NCI-H2171 treated with DMSO at 0.1 percent for 48 hours (cell line): ENCODE measurements at regions not wholly inside any gene's neighbourhood (a gene's known extent, or its start where the extent isn't known, plus 50 kb on each side); places are given as distances from the start of the nearest gene placed in this dataset.

ENCODE experiments used
- DNase-seq: peaks from one replicate; lab custom pipeline; 2025; lab: John Stamatoyannopoulos, UW

GRCh38 chr10:88129013-88129412, 265.6 kb downstream of the PTEN start:
- DNase-seq = no peak

GRCh38 chr10:88130912-88131311, 267.5 kb downstream of the PTEN start:
- DNase-seq = no peak

- peak; percentile 13 for DNase-seq
These were observed 268.2 kb downstream of the PTEN start for GRCh38 chr10:88131511-88132139.

- no peak for DNase-seq
These were observed 273.3 kb downstream of the PTEN start for GRCh38 chr10:88136712-88137111.

GRCh38 chr10:88138319-88138848, 275.0 kb downstream of the PTEN start:
- DNase-seq = no peak

- no peak for DNase-seq
These were observed 283.8 kb downstream of the PTEN start for GRCh38 chr10:88147000-88147798.

GRCh38 chr10:88149906-88150305, 286.5 kb downstream of the PTEN start:
- no peak for DNase-seq

GRCh38 chr10:88150339-88150738, 286.9 kb downstream of the PTEN start:
- no peak for DNase-seq

- no peak for DNase-seq
These were observed 289.3 kb downstream of the PTEN start for GRCh38 chr10:88152728-88153133.

- no peak for DNase-seq
These were observed 291.3 kb downstream of the PTEN start for GRCh38 chr10:88154596-88155250.

GRCh38 chr10:88156341-88156740, 292.9 kb downstream of the PTEN start:
- no peak for DNase-seq

GRCh38 chr10:88157981-88158465, 294.6 kb downstream of the PTEN start:
- DNase-seq = no peak

GRCh38 chr10:88158526-88159122, 295.2 kb downstream of the PTEN start:
- no peak for DNase-seq

- no peak for DNase-seq
These were observed 295.9 kb downstream of the PTEN start for GRCh38 chr10:88159127-88159829.

GRCh38 chr10:88161070-88161469, 297.6 kb downstream of the PTEN start:
- DNase-seq = no peak

GRCh38 chr10:88161756-88162155, 298.3 kb downstream of the PTEN start:
- DNase-seq = no peak

- DNase-seq = no peak
These were observed 299.4 kb downstream of the PTEN start for GRCh38 chr10:88162852-88163251.

GRCh38 chr10:88163572-88163971, 300.1 kb downstream of the PTEN start:
- DNase-seq = no peak

GRCh38 chr10:88164471-88164870, 301.0 kb downstream of the PTEN start:
- DNase-seq = no peak

- DNase-seq = no peak
These were observed 302.4 kb downstream of the PTEN start for GRCh38 chr10:88165849-88166271.

- DNase-seq = no peak
These were observed 305.0 kb downstream of the PTEN start for GRCh38 chr10:88168171-88169036.
